Spleen (tissue), 11 donors: ENCODE measurements at regions not wholly inside any gene's neighbourhood (a gene's known extent, or its start where the extent isn't known, plus 50 kb on each side); places are given as distances from the start of the nearest gene placed in this dataset.
A peak's percentile ranks its signal among the peaks of the same experiment; 100 is the strongest.

Experiments used
- DNase-seq: peaks from one replicate; pipeline ENCODE4 v3.0.0-alpha.2; 2020
- H3K27ac ChIP-seq, 8 donors: fragments of 200-600 bp; sonication (generic) in 7 of 8; 1 replicate in 4 of 8; 2 replicates in 4 of 8; pipeline versions ENCODE4 v1.5.0 to v1.8.0; 2016 to 2021; ENCODE audit warnings: inconsistent platforms in 4 of 8, mild to moderate bottlenecking in 4 of 8, moderate library complexity in 1 of 8
- H3K27me3 ChIP-seq, 7 donors: fragments of 200-600 bp; sonication (generic) in 6 of 7; replicated peaks in 1 of 7; 1 replicate in 4 of 7; 2 replicates in 3 of 7; pipeline versions ENCODE4 v1.5.0 to v1.8.0; 2016 to 2021; ENCODE audit warnings: inconsistent platforms in 3 of 7, mild to moderate bottlenecking in 1 of 7
- H3K36me3 ChIP-seq, 6 donors: fragments of 200-600 bp; sonication (generic) in 5 of 6; 1 replicate in 4 of 6; 2 replicates in 2 of 6; pipeline versions ENCODE4 v1.5.0 to v1.8.0; 2016 to 2021; ENCODE audit warnings: inconsistent platforms in 2 of 6
- H3K4me1 ChIP-seq, 6 donors: fragments of 200-600 bp; sonication (generic) in 5 of 6; 1 replicate in 3 of 6; 2 replicates in 3 of 6; pipeline versions ENCODE4 v1.5.0 to v1.8.0; 2016 to 2021; ENCODE audit warnings: inconsistent platforms in 3 of 6
- H3K4me3 ChIP-seq, 8 donors: fragments of 200-600 bp; sonication (generic) in 7 of 8; 1 replicate in 4 of 8; 2 replicates in 4 of 8; pipeline versions ENCODE4 v1.5.0 to v1.8.0; 2016 to 2021; ENCODE audit warnings: inconsistent platforms in 4 of 8, mild to moderate bottlenecking in 4 of 8, moderate library complexity in 2 of 8
- H3K9me3 ChIP-seq, 8 donors: fragments of 200-600 bp; sonication (generic) in 7 of 8; 1 replicate in 4 of 8; 2 replicates in 4 of 8; pipeline versions ENCODE4 v1.5.0 to v1.8.0; 2016 to 2021; ENCODE audit warnings: inconsistent platforms in 4 of 8
- CTCF ChIP-seq, 11 experiments: fragments of 200-600 bp in 7 of 11; fragments of 450-650 bp in 4 of 11; sonication (generic) in 4 of 11; IDR thresholded peaks in 8 of 11; conservative IDR thresholded peaks in 3 of 11; 1 replicate in 7 of 11; 2 replicates in 4 of 11; pipeline versions ENCODE4 v1.4.0 to v1.8.0; 2016 to 2021; ENCODE audit warnings: antibody characterized with exemption in 11 of 11, inconsistent platforms in 4 of 11, mild to moderate bottlenecking in 1 of 11
- POLR2A ChIP-seq, 3 donors: fragments of 450-650 bp; IDR thresholded peaks; one replicate each; pipeline ENCODE4 v1.5.1; 2017; ENCODE audit warnings: antibody characterized with exemption in 3 of 3, mild to moderate bottlenecking in 1 of 3
- POLR2AphosphoS5 ChIP-seq, 3 donors: sonication (generic); formaldehyde crosslinking; IDR thresholded peaks; one replicate each; pipeline ENCODE4 v1.5.1; 2017; ENCODE audit warnings: antibody characterized with exemption in 3 of 3
- WGBS, 5 donors: extraction: QIAGEN DNeasy Blood & Tissue Kit in 3 of 5; methylation state at CpG; one replicate each; pipeline versions ENCODE4 v1.1.5 to v1.1.7; 2013 to 2018; 5-methylcytosine and 5-hydroxymethylcytosine counted together
- intact Hi-C: fragments of 100-400 bp; cut with DNase I; formaldehyde crosslinking; loops from one replicate; pipeline ENCODE4 v1.15.0; 2023; ENCODE audit warnings: low total_unique reads
- donor health status: healthy with polysubstance abuse.
- donor health status: DM: no; HTN: no; CAD: no; lungs with moderate emphysema.
- donor health status: DM: no; HTN: no; CAD: no.
- donor health status: Bipolar disorder and iron deficiency.
- donor health status: healthy.
- donor health status: DM: no; HTN: no; CAD: no.
- donor health status: DM: yes; HTN: yes; CAD: no.

- WGBS, 5 donors = 25 to 77% (median 55%) methylated on average over 3 of the region's 3 CpGs
- Histone ChIP-seq H3K4me1 (no peaks in the 10 kb centered on the region), H3K27me3 (no peaks in the 10 kb centered on the region), H3K27ac (peak overlapping the region in 1 of 8 donors; percentile 20), H3K36me3 (no peaks in the 10 kb centered on the region), H3K4me3 (peak overlapping the region in 1 of 8 donors; percentile 8), H3K9me3 (peaks cover 0 to 8% (median 0%) of the 10 kb centered on the region in 8 donors)
- intact Hi-C loops = no loop called here
- TF ChIP-seq POLR2A (IDR thresholded peaks at IDR 0.05) = no peak
- TF ChIP-seq CTCF (IDR thresholded peaks at IDR 0.05 in 8 of 11, conservative IDR thresholded peaks at IDR 0.05 in 3 of 11) = no peak
- no peak for TF ChIP-seq POLR2AphosphoS5 (IDR thresholded peaks at IDR 0.05)
- DNase-seq = no peak
These were observed 890.1 kb upstream of the PCDH20 start for GRCh38 chr13:62305756-62306155.

- WGBS, 5 donors = 34 to 89% (median 72%) methylated on average over 2 of the region's 2 CpGs
- no peaks in the 10 kb centered on the region for H3K4me1 ChIP-seq
- no peak for DNase-seq
- TF ChIP-seq POLR2AphosphoS5 (IDR thresholded peaks at IDR 0.05) = no peak
- no peak for TF ChIP-seq POLR2A (IDR thresholded peaks at IDR 0.05)
- no peak for TF ChIP-seq CTCF (IDR thresholded peaks at IDR 0.05 in 8 of 11, conservative IDR thresholded peaks at IDR 0.05 in 3 of 11)
- H3K4me3 ChIP-seq = no peak overlapping the region
- no peaks in the 10 kb centered on the region for H3K27me3 ChIP-seq
- no peaks in the 10 kb centered on the region for H3K36me3 ChIP-seq
- H3K9me3 ChIP-seq = peaks cover 0 to 8% (median 0%) of the 10 kb centered on the region in 8 donors
- intact Hi-C loops = no loop called here
- H3K27ac ChIP-seq = no peak overlapping the region
These were observed 886.7 kb upstream of the PCDH20 start for GRCh38 chr13:62302341-62302740.

GRCh38 chr13:62299988-62300387 lies 884.3 kb upstream of the PCDH20 start:
- intact Hi-C loops = no loop called here
- TF ChIP-seq POLR2A (IDR thresholded peaks at IDR 0.05) = no peak
- no peak for TF ChIP-seq POLR2AphosphoS5 (IDR thresholded peaks at IDR 0.05)
- no peak for TF ChIP-seq CTCF (IDR thresholded peaks at IDR 0.05 in 8 of 11, conservative IDR thresholded peaks at IDR 0.05 in 3 of 11)
- 51 to 63% (median 56%) methylated on average over 3 of the region's 3 CpGs for WGBS, 5 donors

GRCh38 chr13:62296812-62297211 lies 881.2 kb upstream of the PCDH20 start:
- no peak for DNase-seq
- Histone ChIP-seq H3K27ac (no peak overlapping the region), H3K27me3 (no peaks in the 10 kb centered on the region), H3K4me1 (no peaks in the 10 kb centered on the region), H3K36me3 (no peaks in the 10 kb centered on the region), H3K4me3 (no peak overlapping the region), H3K9me3 (no peaks in the 10 kb centered on the region)
- intact Hi-C loops = no loop called here
- no peak for TF ChIP-seq POLR2A (IDR thresholded peaks at IDR 0.05)
- TF ChIP-seq POLR2AphosphoS5 (IDR thresholded peaks at IDR 0.05) = no peak
- TF ChIP-seq CTCF (IDR thresholded peaks at IDR 0.05 in 8 of 11, conservative IDR thresholded peaks at IDR 0.05 in 3 of 11) = no peak

More at GRCh38 chr13:62299988-62300387, 884.3 kb upstream of the PCDH20 start:
- H3K36me3 ChIP-seq = no peaks in the 10 kb centered on the region
- H3K4me3 ChIP-seq = no peak overlapping the region
- H3K27me3 ChIP-seq = no peaks in the 10 kb centered on the region
- no peak for DNase-seq
- H3K4me1 ChIP-seq = no peaks in the 10 kb centered on the region
- peaks cover 0 to 8% (median 0%) of the 10 kb centered on the region in 8 donors for H3K9me3 ChIP-seq
- no peak overlapping the region for H3K27ac ChIP-seq
